Calu3 (cell line): ENCODE measurements at regions not wholly inside any gene's neighbourhood (a gene's known extent, or its start where the extent isn't known, plus 50 kb on each side); places are given as distances from the start of the nearest gene placed in this dataset.

ENCODE experiments used
- BruUV-seq: library from RNA; stranded (reverse); fragments of 400-500 nt; replicated peaks from 2 replicates; lab custom pipeline; 2021; lab: Mats Ljungman, UMichigan
- CTCF ChIA-PET: fragments of 300-600 bp; sonication (Branson Sonifier 250); formaldehyde crosslinking; loops from one replicate; lab custom pipeline; 2022; ENCODE audit warnings: antibody characterized with exemption; lab: Charles Lee
- DNase-seq: peaks from one replicate; pipeline ENCODE4 v3.0.0; 2022
- H3K27ac Mint-ChIP-seq: one replicate; pipeline ENCODE4 v1.8.0; 2022; ENCODE audit warnings: mixed read lengths; ENCODE audit not compliant: unreplicated experiment
- H3K27me3 Mint-ChIP-seq: one replicate; pipeline ENCODE4 v1.8.0; 2022; ENCODE audit warnings: mixed read lengths; ENCODE audit not compliant: unreplicated experiment
- H3K36me3 Mint-ChIP-seq: one replicate; pipeline ENCODE4 v1.8.0; 2022; ENCODE audit warnings: mild to moderate bottlenecking, moderate library complexity, mixed read lengths; ENCODE audit not compliant: insufficient read depth, unreplicated experiment
- H3K4me1 Mint-ChIP-seq: one replicate; pipeline ENCODE4 v1.8.0; 2022; ENCODE audit warnings: mild to moderate bottlenecking, low read depth, mixed read lengths; ENCODE audit not compliant: unreplicated experiment
- H3K4me3 Mint-ChIP-seq: one replicate; pipeline ENCODE4 v1.8.0; 2022; ENCODE audit warnings: mild to moderate bottlenecking, low read depth, moderate library complexity, mixed read lengths; ENCODE audit not compliant: unreplicated experiment
- H3K9me3 Mint-ChIP-seq: one replicate; pipeline ENCODE4 v1.8.0; 2022; ENCODE audit warnings: low read depth, mixed read lengths; ENCODE audit not compliant: unreplicated experiment
- CTCF ChIP-seq: fragments of 200-600 bp; IDR thresholded peaks from one replicate; pipeline ENCODE4 v1.8.0; 2022; ENCODE audit warnings: antibody characterized with exemption; ENCODE audit not compliant: unreplicated experiment
- intact Hi-C: fragments of 100-400 bp; cut with micrococcal nuclease; formaldehyde crosslinking; loops from one replicate; pipeline ENCODE4 v1.10.0; 2022; ENCODE audit not compliant: unreplicated experiment

- H3K4me3 Mint-ChIP-seq, result no peak overlapping the region
- no TSS peak for BruUV-seq
- H3K9me3 Mint-ChIP-seq, result no peaks in the 10 kb centered on the region
- no peaks in the 10 kb centered on the region for H3K27me3 Mint-ChIP-seq
- no peak overlapping the region for H3K27ac Mint-ChIP-seq
- H3K36me3 Mint-ChIP-seq, result no peaks in the 10 kb centered on the region
- CTCF ChIA-PET, result no interaction called here
- DNase-seq, result no peak
- TF ChIP-seq CTCF, result no peak
- no peaks in the 10 kb centered on the region for H3K4me1 Mint-ChIP-seq
- intact Hi-C loops, result no loop called here
Observed at GRCh38 chr16:27701381-27701780, 151.4 kb downstream of the KATNIP start.

- intact Hi-C loops, result no loop called here
- Mint-ChIP-seq H3K9me3 (no peaks in the 10 kb centered on the region), H3K36me3 (no peaks in the 10 kb centered on the region), H3K27me3 (no peaks in the 10 kb centered on the region), H3K4me1 (no peaks in the 10 kb centered on the region), H3K4me3 (no peak overlapping the region), H3K27ac (no peak overlapping the region)
- CTCF ChIA-PET, result no interaction called here
- TF ChIP-seq CTCF, result no peak
- no TSS peak for BruUV-seq
- no peak for DNase-seq
Observed at GRCh38 chr16:27703121-27703520, 153.2 kb downstream of the KATNIP start.

- Mint-ChIP-seq H3K9me3 (no peaks in the 10 kb centered on the region), H3K4me3 (no peak overlapping the region), H3K27me3 (no peaks in the 10 kb centered on the region), H3K36me3 (no peaks in the 10 kb centered on the region), H3K4me1 (no peaks in the 10 kb centered on the region), H3K27ac (no peak overlapping the region)
- no peak for DNase-seq
- CTCF ChIA-PET, result no interaction called here
- intact Hi-C loops, result no loop called here
- no peak for TF ChIP-seq CTCF
- no TSS peak for BruUV-seq
Observed at GRCh38 chr16:27703545-27703944, 153.6 kb downstream of the KATNIP start.

GRCh38 chr16:27704252-27704651, 154.3 kb downstream of the KATNIP start:
- H3K4me3 Mint-ChIP-seq, result no peak overlapping the region
- no peaks in the 10 kb centered on the region for H3K36me3 Mint-ChIP-seq
- no peak overlapping the region for H3K27ac Mint-ChIP-seq
- no peak for DNase-seq
- H3K4me1 Mint-ChIP-seq, result no peaks in the 10 kb centered on the region
- H3K27me3 Mint-ChIP-seq, result no peaks in the 10 kb centered on the region
- intact Hi-C loops, result no loop called here
- CTCF ChIA-PET, result interaction anchor here (0.7 to 1.7 kb wide), 2 partner anchors 10 to 367 kb away, joined by 3 to 4 read pairs; no protein-coding TSS in a partner anchor
- BruUV-seq, result no TSS peak
- TF ChIP-seq CTCF, result no peak
- no peaks in the 10 kb centered on the region for H3K9me3 Mint-ChIP-seq
